Germinal center (tissue), 1 donor: ENCODE measurements at regions not wholly inside any gene's neighbourhood (a gene's known extent, or its start where the extent isn't known, plus 50 kb on each side); places are given as distances from the start of the nearest gene placed in this dataset.

Experiments
- DNase-seq: peaks from one replicate; pipeline ENCODE4 v3.0.0; 2012; ENCODE audit warnings: mixed read lengths, low spot score

GRCh38 chr6:14436592-14437132 lies 319.1 kb downstream of the CD83 start:
- no peak for DNase-seq

- DNase-seq, result no peak
Observed at GRCh38 chr6:14439419-14439818, 321.8 kb downstream of the CD83 start.

- DNase-seq, result no peak
Observed at GRCh38 chr6:14440215-14440910, 322.8 kb downstream of the CD83 start.

- DNase-seq, result no peak
Observed at GRCh38 chr6:14440940-14441781, 323.6 kb downstream of the CD83 start.

GRCh38 chr6:14442242-14442641 lies 324.7 kb downstream of the CD83 start:
- no peak for DNase-seq

- DNase-seq, result no peak
Observed at GRCh38 chr6:14443629-14444268, 326.2 kb downstream of the CD83 start.

GRCh38 chr6:14444295-14444972 lies 326.9 kb downstream of the CD83 start:
- no peak for DNase-seq

GRCh38 chr6:14447240-14447639 lies 329.7 kb downstream of the CD83 start:
- DNase-seq, result no peak

GRCh38 chr6:14448246-14448645 lies 330.7 kb downstream of the CD83 start:
- DNase-seq, result no peak

- DNase-seq, result no peak
Observed at GRCh38 chr6:14450133-14450504, 332.5 kb downstream of the CD83 start.

- no peak for DNase-seq
Observed at GRCh38 chr6:14450578-14450977, 333.0 kb downstream of the CD83 start.

- DNase-seq, result no peak
Observed at GRCh38 chr6:14451594-14452374, 334.2 kb downstream of the CD83 start.

GRCh38 chr6:14452567-14453527 lies 335.3 kb downstream of the CD83 start:
- DNase-seq, result no peak

- no peak for DNase-seq
Observed at GRCh38 chr6:14453712-14454472, 336.3 kb downstream of the CD83 start.

GRCh38 chr6:14454473-14454775 lies 336.9 kb downstream of the CD83 start:
- DNase-seq, result no peak

- no peak for DNase-seq
Observed at GRCh38 chr6:14455427-14455826, 337.9 kb downstream of the CD83 start.

- DNase-seq, result no peak
Observed at GRCh38 chr6:14455876-14456648, 338.5 kb downstream of the CD83 start.

GRCh38 chr6:14456941-14457340 lies 339.4 kb downstream of the CD83 start:
- DNase-seq, result no peak
